ENCODE measurements at regions not wholly inside any gene's neighbourhood (a gene's known extent, or its start where the extent isn't known, plus 50 kb on each side); places are given as distances from the start of the nearest gene placed in this dataset.

DNA sequence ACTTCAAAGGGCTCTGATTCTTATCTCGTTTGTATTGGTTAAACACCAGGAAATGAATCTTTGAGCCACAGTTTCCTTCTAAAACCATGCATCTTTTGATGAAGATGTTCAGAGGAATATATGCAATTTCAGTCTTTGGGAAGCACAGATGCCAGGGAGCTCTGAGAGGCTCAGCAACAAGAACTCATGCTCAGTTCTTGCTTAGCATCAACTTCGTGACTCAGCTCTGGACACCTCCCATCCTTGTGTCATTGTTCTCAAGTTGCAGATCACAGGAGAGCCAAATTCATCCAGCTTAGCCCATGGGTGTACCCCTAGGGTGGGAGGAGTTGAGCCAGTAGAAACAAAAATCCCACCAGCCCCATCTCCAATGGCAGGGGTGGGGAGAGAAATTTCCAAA lies 219.6 kb upstream of the MAOA start:
- Histone ChIP-seq H3K9ac (ENCODE audit: low read depth in 1 of 2, low read length in 2 of 2) (no peak overlapping the region), H3K27ac (ENCODE audit: low read depth in 1 of 2, low read length in 2 of 2) (no peak overlapping the region), H3K4me3 (ENCODE audit: low read depth in 1 of 3, low read length in 3 of 3) (no peak overlapping the region), H3K9me3 (ENCODE audit: control insufficient read depth in 4 of 4, low read length in 3 of 4) (peaks cover 0 to 3% (median under 1%) of the 10 kb centered on the region in 4 donors), H3K36me3 (ENCODE audit: control insufficient read depth in 4 of 4, insufficient read depth in 3 of 4, low read depth in 1 of 4, low read length in 3 of 4) (no peaks in the 10 kb centered on the region), H3K27me3 (ENCODE audit: control insufficient read depth in 4 of 4, insufficient read depth in 4 of 4, low read length in 3 of 4) (no peaks in the 10 kb centered on the region), H3K4me1 (ENCODE audit: control insufficient read depth in 4 of 4, insufficient read depth in 4 of 4, low read length in 3 of 4) (no peaks in the 10 kb centered on the region)
- no peak for DNase-seq (ENCODE audit: low spot score)
- 42% methylated on average over 2 of the region's 2 CpGs for WGBS
- TF ChIP-seq HNF4A (conservative IDR thresholded peaks at IDR 0.05), result no peak
- no peak for TF ChIP-seq NR2F2 (IDR thresholded peaks at IDR 0.05)
- TF ChIP-seq ATF3 (IDR thresholded peaks at IDR 0.05), result no peak
- TF ChIP-seq RXRA (IDR thresholded peaks at IDR 0.05), result no peak
- TF ChIP-seq YY1 (IDR thresholded peaks at IDR 0.05), result no peak
- no peak for TF ChIP-seq EGR1 (IDR thresholded peaks at IDR 0.05; ENCODE audit: low read depth in 2 of 2)
- TF ChIP-seq, protein P1, sequence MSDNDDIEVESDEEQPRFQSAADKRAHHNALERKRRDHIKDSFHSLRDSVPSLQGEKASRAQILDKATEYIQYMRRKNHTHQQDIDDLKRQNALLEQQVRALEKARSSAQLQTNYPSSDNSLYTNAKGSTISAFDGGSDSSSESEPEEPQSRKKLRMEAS (IDR thresholded peaks at IDR 0.05), result no peak
- TF ChIP-seq, protein P2, sequence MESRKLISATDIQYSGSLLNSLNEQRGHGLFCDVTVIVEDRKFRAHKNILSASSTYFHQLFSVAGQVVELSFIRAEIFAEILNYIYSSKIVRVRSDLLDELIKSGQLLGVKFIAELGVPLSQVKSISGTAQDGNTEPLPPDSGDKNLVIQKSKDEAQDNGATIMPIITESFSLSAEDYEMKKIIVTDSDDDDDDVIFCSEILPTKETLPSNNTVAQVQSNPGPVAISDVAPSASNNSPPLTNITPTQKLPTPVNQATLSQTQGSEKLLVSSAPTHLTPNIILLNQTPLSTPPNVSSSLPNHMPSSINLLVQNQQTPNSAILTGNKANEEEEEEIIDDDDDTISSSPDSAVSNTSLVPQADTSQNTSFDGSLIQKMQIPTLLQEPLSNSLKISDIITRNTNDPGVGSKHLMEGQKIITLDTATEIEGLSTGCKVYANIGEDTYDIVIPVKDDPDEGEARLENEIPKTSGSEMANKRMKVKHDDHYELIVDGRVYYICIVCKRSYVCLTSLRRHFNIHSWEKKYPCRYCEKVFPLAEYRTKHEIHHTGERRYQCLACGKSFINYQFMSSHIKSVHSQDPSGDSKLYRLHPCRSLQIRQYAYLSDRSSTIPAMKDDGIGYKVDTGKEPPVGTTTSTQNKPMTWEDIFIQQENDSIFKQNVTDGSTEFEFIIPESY (IDR thresholded peaks at IDR 0.05), result no peak
- TF ChIP-seq RAD21 (IDR thresholded peaks at IDR 0.05), result no peak
- no peak for TF ChIP-seq TAF1 (conservative IDR thresholded peaks at IDR 0.05)
- no peak for TF ChIP-seq FOXA1 (IDR thresholded peaks at IDR 0.05)
- no peak for TF ChIP-seq FOXA2 (IDR thresholded peaks at IDR 0.05)
- no peak for TF ChIP-seq HNF4G (IDR thresholded peaks at IDR 0.05)

DNA sequence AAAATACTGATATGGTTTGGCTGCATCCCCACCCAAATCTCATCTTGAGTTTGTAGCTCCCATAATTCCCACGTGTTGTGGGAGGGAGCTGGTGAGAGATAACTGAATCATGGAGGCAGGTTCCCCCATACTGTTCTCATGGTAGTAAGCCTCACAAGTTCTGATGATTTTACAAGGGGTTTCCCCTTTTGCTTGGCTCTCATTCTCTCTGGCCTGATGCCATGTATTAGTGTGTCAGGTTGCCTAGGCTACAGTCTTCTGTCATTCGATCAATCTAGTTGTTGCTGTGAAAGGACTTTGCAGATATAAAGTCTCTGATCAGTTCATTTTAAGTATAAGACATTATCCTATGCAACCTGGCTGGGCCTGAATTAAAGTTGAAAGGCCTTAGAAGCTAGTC lies 209.3 kb upstream of the MAOA start:
- Histone ChIP-seq H3K9me3 (ENCODE audit: control insufficient read depth in 4 of 4, low read length in 3 of 4) (peaks cover 0 to 19% (median 5%) of the 10 kb centered on the region in 4 donors), H3K9ac (ENCODE audit: low read depth in 1 of 2, low read length in 2 of 2) (no peak overlapping the region), H3K27ac (ENCODE audit: low read depth in 1 of 2, low read length in 2 of 2) (no peak overlapping the region), H3K36me3 (ENCODE audit: control insufficient read depth in 4 of 4, insufficient read depth in 3 of 4, low read depth in 1 of 4, low read length in 3 of 4) (no peaks in the 10 kb centered on the region), H3K27me3 (ENCODE audit: control insufficient read depth in 4 of 4, insufficient read depth in 4 of 4, low read length in 3 of 4) (peaks cover 0 to 3% (median 0%) of the 10 kb centered on the region in 4 donors), H3K4me1 (ENCODE audit: control insufficient read depth in 4 of 4, insufficient read depth in 4 of 4, low read length in 3 of 4) (no peaks in the 10 kb centered on the region), H3K4me3 (ENCODE audit: low read depth in 1 of 3, low read length in 3 of 3) (no peak overlapping the region)
- TF ChIP-seq GABPA (IDR thresholded peaks at IDR 0.05 in 1 of 2, conservative IDR thresholded peaks at IDR 0.05 in 1 of 2), result no peak
- 60% methylated on average over 2 of the region's 2 CpGs for WGBS
- DNase-seq (ENCODE audit: low spot score), result no peak

DNA sequence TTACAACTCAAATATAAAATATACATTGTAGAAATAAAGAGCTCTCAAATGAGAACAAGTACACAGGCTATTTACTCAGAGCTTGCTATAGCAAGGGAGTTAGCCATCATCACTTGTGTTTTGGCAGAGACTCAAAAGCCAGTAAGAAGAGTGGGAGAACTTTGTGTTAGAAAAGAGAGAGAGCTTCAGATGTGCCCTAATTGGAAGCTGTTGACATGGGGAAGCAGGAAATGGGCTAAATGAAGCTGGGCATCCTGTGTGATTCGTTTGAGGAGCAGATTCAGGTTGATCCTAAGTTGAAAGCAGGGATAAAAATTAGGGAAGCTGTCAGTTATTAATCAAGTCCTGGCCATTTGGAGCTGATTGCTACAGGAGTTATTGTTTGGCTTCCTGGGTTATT lies 207.4 kb upstream of the MAOA start:
- no peak for TF ChIP-seq JUND (IDR thresholded peaks at IDR 0.05)
- Histone ChIP-seq H3K27ac (ENCODE audit: low read depth in 1 of 2, low read length in 2 of 2) (no peak overlapping the region), H3K9ac (ENCODE audit: low read depth in 1 of 2, low read length in 2 of 2) (no peak overlapping the region), H3K27me3 (ENCODE audit: control insufficient read depth in 4 of 4, insufficient read depth in 4 of 4, low read length in 3 of 4) (peaks cover 0 to 3% (median 0%) of the 10 kb centered on the region in 4 donors), H3K4me1 (ENCODE audit: control insufficient read depth in 4 of 4, insufficient read depth in 4 of 4, low read length in 3 of 4) (no peaks in the 10 kb centered on the region), H3K36me3 (ENCODE audit: control insufficient read depth in 4 of 4, insufficient read depth in 3 of 4, low read depth in 1 of 4, low read length in 3 of 4) (no peaks in the 10 kb centered on the region), H3K4me3 (ENCODE audit: low read depth in 1 of 3, low read length in 3 of 3) (no peak overlapping the region), H3K9me3 (ENCODE audit: control insufficient read depth in 4 of 4, low read length in 3 of 4) (peaks cover 4 to 33% (median 14%) of the 10 kb centered on the region in 4 donors)
- 55% methylated on average over 1 of the region's 1 CpG for WGBS
- no peak for DNase-seq (ENCODE audit: low spot score)

Measured in liver (tissue), 7 donors.